NCI-H2081 (cell line): ENCODE measurements at regions not wholly inside any gene's neighbourhood (a gene's known extent, or its start where the extent isn't known, plus 50 kb on each side); places are given as distances from the start of the nearest gene placed in this dataset.

Experiments used
- DNase-seq, 2 experiments: peaks; one replicate each; lab custom pipeline; 2025; lab: John Stamatoyannopoulos, UW

GRCh38 chr3:59653405-59654122 is 603.7 kb upstream of the CFAP20DC start:
- DNase-seq: no peak

- no peak for DNase-seq
Measured at GRCh38 chr3:59644479-59645402, 594.9 kb upstream of the CFAP20DC start.

GRCh38 chr3:59641169-59641899 is 591.5 kb upstream of the CFAP20DC start:
- DNase-seq: no peak

GRCh38 chr3:59632760-59633573 is 583.1 kb upstream of the CFAP20DC start:
- peak in 1 of 2 experiments; percentile 41 for DNase-seq

- DNase-seq: no peak
Measured at GRCh38 chr3:59631482-59631881, 581.7 kb upstream of the CFAP20DC start.

- no peak for DNase-seq
Measured at GRCh38 chr3:59621037-59621436, 571.2 kb upstream of the CFAP20DC start.

GRCh38 chr3:59620325-59620724 is 570.5 kb upstream of the CFAP20DC start:
- no peak for DNase-seq

- DNase-seq: no peak
Measured at GRCh38 chr3:59612444-59612715, 562.6 kb upstream of the CFAP20DC start.

GRCh38 chr3:59611649-59612443 is 562.0 kb upstream of the CFAP20DC start:
- DNase-seq: no peak

GRCh38 chr3:59609657-59610348 is 560.0 kb upstream of the CFAP20DC start:
- DNase-seq: peak in 1 of 2 experiments; percentile 24

GRCh38 chr3:59608356-59608755 is 558.5 kb upstream of the CFAP20DC start:
- peak; percentile 62 to 96 for DNase-seq

GRCh38 chr3:59607656-59608055 is 557.8 kb upstream of the CFAP20DC start:
- DNase-seq: peak in 1 of 2 experiments; percentile 57

GRCh38 chr3:59606638-59607266 is 556.9 kb upstream of the CFAP20DC start:
- no peak for DNase-seq

- peak in 1 of 2 experiments; percentile 59 for DNase-seq
Measured at GRCh38 chr3:59605944-59606534, 556.2 kb upstream of the CFAP20DC start.

- peak; percentile 69 to 94 for DNase-seq
Measured at GRCh38 chr3:59605318-59605717, 555.5 kb upstream of the CFAP20DC start.

GRCh38 chr3:59601486-59601885 is 551.7 kb upstream of the CFAP20DC start:
- no peak for DNase-seq

GRCh38 chr3:59600631-59601030 is 550.8 kb upstream of the CFAP20DC start:
- no peak for DNase-seq

GRCh38 chr3:59596741-59597140 is 546.9 kb upstream of the CFAP20DC start:
- no peak for DNase-seq

GRCh38 chr3:59595830-59596229 is 546.0 kb upstream of the CFAP20DC start:
- DNase-seq: no peak
